ENCODE measurements at regions not wholly inside any gene's neighbourhood (a gene's known extent, or its start where the extent isn't known, plus 50 kb on each side); places are given as distances from the start of the nearest gene placed in this dataset.

DNA sequence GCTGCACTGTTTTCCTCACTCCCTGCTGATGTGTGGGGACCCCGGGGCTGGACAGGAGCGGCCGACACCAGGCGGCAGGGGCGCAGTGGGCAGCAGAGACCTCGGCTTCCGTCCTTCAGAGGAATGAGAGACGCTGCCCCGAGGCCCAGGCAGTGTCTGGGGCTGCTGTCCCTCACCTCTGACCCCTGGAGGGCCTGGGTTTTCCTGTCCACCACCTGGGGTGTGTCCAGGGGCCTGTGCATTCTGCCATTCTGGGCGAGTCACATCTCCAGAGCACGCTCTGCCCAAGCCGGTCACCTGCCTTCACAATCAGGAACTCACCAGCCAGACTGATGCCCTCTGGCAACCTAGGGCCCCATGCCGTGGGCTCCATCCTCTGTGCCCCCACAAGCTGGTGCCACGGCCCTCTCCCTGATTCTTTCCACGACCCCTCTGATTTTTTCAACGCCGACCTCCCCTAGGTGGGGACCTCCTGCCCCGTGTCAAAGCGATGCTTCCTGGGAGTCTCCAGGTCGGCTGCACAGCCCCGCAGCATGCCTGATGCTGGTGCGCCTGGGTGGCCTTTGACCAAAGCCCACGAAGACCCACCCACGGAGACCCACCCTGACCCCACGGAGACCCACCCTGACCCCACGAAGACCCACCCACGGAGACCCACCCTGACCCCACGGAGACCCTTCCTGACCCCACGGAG lies 53.7 kb upstream of the CFAP46 start:
- H3K36me3 ChIP-seq (ENCODE audit: control insufficient read depth in 2 of 2, extremely low read depth in 1 of 2, insufficient read depth in 2 of 2, low read length in 2 of 2) = no peaks in the 10 kb centered on the region
- TF ChIP-seq FOS (IDR thresholded peaks at IDR 0.05; ENCODE audit: borderline replicate concordance, insufficient read depth, low read length) (no peak), POLR2A (IDR thresholded peaks at IDR 0.05; ENCODE audit: low read depth, low read length) (no peak), GATA2 (IDR thresholded peaks at IDR 0.05; ENCODE audit: insufficient read depth, insufficient read length, low read depth, low read length) (no peak), POLR2AphosphoS5 (IDR thresholded peaks at IDR 0.05; ENCODE audit: insufficient read depth, low read depth, low read length) (no peak), JUN (IDR thresholded peaks at IDR 0.05; ENCODE audit: borderline replicate concordance, insufficient read depth, insufficient read length, low read depth) (no peak), MYC (IDR thresholded peaks at IDR 0.05; ENCODE audit: low read depth, low read length) (no peak), EZH2 (IDR thresholded peaks at IDR 0.05; ENCODE audit: borderline replicate concordance, low read depth, low read length, severe bottlenecking) (no peak)
- TF ChIP-seq, protein P1, sequence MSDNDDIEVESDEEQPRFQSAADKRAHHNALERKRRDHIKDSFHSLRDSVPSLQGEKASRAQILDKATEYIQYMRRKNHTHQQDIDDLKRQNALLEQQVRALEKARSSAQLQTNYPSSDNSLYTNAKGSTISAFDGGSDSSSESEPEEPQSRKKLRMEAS (IDR thresholded peaks at IDR 0.05; ENCODE audit: insufficient read depth, insufficient read length) = no peak
- TF ChIP-seq, protein P2, sequence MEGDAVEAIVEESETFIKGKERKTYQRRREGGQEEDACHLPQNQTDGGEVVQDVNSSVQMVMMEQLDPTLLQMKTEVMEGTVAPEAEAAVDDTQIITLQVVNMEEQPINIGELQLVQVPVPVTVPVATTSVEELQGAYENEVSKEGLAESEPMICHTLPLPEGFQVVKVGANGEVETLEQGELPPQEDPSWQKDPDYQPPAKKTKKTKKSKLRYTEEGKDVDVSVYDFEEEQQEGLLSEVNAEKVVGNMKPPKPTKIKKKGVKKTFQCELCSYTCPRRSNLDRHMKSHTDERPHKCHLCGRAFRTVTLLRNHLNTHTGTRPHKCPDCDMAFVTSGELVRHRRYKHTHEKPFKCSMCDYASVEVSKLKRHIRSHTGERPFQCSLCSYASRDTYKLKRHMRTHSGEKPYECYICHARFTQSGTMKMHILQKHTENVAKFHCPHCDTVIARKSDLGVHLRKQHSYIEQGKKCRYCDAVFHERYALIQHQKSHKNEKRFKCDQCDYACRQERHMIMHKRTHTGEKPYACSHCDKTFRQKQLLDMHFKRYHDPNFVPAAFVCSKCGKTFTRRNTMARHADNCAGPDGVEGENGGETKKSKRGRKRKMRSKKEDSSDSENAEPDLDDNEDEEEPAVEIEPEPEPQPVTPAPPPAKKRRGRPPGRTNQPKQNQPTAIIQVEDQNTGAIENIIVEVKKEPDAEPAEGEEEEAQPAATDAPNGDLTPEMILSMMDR (IDR thresholded peaks at IDR 0.05; ENCODE audit: extremely low read depth in 1 of 2, insufficient read depth in 1 of 2, low read depth in 1 of 2, low read length in 2 of 2) = no peak
- no peaks in the 10 kb centered on the region for H3K27me3 ChIP-seq (ENCODE audit: control insufficient read depth in 2 of 2, insufficient read depth in 2 of 2, low read length in 2 of 2)
- no peak overlapping the region for H3K27ac ChIP-seq (ENCODE audit: insufficient read depth, low read depth, low read length)
- dilution Hi-C loops (cut with MboI; ENCODE audit: extremely low pct_ligation_motif_present, low sequenced_read_pairs) = no loop called here
- no peak overlapping the region for H3K4me2 ChIP-seq (ENCODE audit: insufficient read depth, low read length)
- ChIA-PET CTCF (no interaction called here), POLR2A (no interaction called here)
- intact Hi-C loops (cut with micrococcal nuclease) = no loop called here
- DNase-seq (ENCODE audit: low read depth, low spot score) = no peak
- no peak overlapping the region for H2AFZ ChIP-seq (ENCODE audit: low read depth, low read length)
- H3K9me1 ChIP-seq (replicated peaks; ENCODE audit: control insufficient read depth, extremely low read depth, insufficient read depth, low read length) = no peaks in the 10 kb centered on the region
- H3K9ac ChIP-seq (replicated peaks; ENCODE audit: extremely low read depth, insufficient read depth, low read length) = no peak overlapping the region
- H3K79me2 ChIP-seq (ENCODE audit: control insufficient read depth, insufficient read depth, low read length) = no peaks in the 10 kb centered on the region
- no peaks in the 10 kb centered on the region for H3K4me1 ChIP-seq (ENCODE audit: control insufficient read depth, extremely low read depth, insufficient read depth, low read length)
- H3K9me3 ChIP-seq (replicated peaks; ENCODE audit: control insufficient read depth, insufficient read depth, low read length) = no peaks in the 10 kb centered on the region
- no TSS peak for BruUV-seq (replicated peaks)
- H4K20me1 ChIP-seq (replicated peaks; ENCODE audit: control insufficient read depth, extremely low read depth, insufficient read depth, low read length) = no peaks in the 10 kb centered on the region
- no peak for FAIRE-seq
- no peak overlapping the region for H3K4me3 ChIP-seq (replicated peaks in 1 of 3; ENCODE audit: insufficient read depth in 1 of 3, low read depth in 1 of 3, low read length in 3 of 3)

Data from endothelial cell of umbilical vein (primary cell).